H1 (cell line): ENCODE measurements at regions not wholly inside any gene's neighbourhood (a gene's known extent, or its start where the extent isn't known, plus 50 kb on each side); places are given as distances from the start of the nearest gene placed in this dataset.

Experiments
- BRCA1 ChIP-seq: IDR thresholded peaks from 2 replicates; pipeline ENCODE4 v1.6.1; 2012; ENCODE audit warnings: low read depth, low read length, improper control_type of control experiment
- EGR1 ChIP-seq: IDR thresholded peaks from 2 replicates; pipeline ENCODE4 v1.6.1; 2011; ENCODE audit warnings: low read depth, low read length, borderline replicate concordance
- KDM1A ChIP-seq: fragments of 200-600, 300-600 bp; sonication (generic); IDR thresholded peaks from 2 replicates; pipeline ENCODE4 v1.7.1; 2016; ENCODE audit warnings: mild to moderate bottlenecking, low read length, borderline replicate concordance
- SIN3A ChIP-seq, 2 experiments: IDR thresholded peaks in 1 of 2; conservative IDR thresholded peaks in 1 of 2; 2 replicates each; pipeline ENCODE4 v1.6.1; 2011 to 2012; ENCODE audit warnings: low read length in 2 of 2, improper control_type of control experiment in 1 of 2, low read depth in 1 of 2, mild to moderate bottlenecking in 1 of 2
- TF ChIP-seq, protein P1 (sequence below): fragments of 300-600 bp; sonication (generic); IDR thresholded peaks from 2 replicates; pipeline ENCODE4 v1.7.1; 2012; ENCODE audit warnings: low read length, moderate library complexity, mild to moderate bottlenecking, inconsistent platforms; ENCODE audit not compliant: insufficient replicate concordance

DNA sequence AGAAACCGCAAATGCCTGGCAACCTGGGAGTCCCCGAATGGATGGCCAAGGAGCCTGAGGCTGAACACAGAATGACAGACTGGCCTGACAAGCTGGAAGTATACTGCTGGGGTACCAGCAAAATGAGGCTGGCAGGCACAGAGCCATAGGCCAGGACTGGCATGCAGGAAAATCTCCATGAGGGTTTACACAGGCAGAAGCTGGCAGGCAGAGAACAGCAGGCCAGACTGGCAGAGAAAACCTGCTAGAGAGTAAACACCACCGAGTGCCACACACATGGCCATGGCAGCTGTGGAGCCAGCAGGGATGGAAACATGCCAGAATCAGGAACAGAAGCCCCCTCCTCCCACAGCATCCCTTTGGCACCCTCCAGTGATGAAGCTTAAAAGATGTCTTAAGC is 63.4 kb downstream of the CRPPA start (continued):
- TF ChIP-seq, protein P1, sequence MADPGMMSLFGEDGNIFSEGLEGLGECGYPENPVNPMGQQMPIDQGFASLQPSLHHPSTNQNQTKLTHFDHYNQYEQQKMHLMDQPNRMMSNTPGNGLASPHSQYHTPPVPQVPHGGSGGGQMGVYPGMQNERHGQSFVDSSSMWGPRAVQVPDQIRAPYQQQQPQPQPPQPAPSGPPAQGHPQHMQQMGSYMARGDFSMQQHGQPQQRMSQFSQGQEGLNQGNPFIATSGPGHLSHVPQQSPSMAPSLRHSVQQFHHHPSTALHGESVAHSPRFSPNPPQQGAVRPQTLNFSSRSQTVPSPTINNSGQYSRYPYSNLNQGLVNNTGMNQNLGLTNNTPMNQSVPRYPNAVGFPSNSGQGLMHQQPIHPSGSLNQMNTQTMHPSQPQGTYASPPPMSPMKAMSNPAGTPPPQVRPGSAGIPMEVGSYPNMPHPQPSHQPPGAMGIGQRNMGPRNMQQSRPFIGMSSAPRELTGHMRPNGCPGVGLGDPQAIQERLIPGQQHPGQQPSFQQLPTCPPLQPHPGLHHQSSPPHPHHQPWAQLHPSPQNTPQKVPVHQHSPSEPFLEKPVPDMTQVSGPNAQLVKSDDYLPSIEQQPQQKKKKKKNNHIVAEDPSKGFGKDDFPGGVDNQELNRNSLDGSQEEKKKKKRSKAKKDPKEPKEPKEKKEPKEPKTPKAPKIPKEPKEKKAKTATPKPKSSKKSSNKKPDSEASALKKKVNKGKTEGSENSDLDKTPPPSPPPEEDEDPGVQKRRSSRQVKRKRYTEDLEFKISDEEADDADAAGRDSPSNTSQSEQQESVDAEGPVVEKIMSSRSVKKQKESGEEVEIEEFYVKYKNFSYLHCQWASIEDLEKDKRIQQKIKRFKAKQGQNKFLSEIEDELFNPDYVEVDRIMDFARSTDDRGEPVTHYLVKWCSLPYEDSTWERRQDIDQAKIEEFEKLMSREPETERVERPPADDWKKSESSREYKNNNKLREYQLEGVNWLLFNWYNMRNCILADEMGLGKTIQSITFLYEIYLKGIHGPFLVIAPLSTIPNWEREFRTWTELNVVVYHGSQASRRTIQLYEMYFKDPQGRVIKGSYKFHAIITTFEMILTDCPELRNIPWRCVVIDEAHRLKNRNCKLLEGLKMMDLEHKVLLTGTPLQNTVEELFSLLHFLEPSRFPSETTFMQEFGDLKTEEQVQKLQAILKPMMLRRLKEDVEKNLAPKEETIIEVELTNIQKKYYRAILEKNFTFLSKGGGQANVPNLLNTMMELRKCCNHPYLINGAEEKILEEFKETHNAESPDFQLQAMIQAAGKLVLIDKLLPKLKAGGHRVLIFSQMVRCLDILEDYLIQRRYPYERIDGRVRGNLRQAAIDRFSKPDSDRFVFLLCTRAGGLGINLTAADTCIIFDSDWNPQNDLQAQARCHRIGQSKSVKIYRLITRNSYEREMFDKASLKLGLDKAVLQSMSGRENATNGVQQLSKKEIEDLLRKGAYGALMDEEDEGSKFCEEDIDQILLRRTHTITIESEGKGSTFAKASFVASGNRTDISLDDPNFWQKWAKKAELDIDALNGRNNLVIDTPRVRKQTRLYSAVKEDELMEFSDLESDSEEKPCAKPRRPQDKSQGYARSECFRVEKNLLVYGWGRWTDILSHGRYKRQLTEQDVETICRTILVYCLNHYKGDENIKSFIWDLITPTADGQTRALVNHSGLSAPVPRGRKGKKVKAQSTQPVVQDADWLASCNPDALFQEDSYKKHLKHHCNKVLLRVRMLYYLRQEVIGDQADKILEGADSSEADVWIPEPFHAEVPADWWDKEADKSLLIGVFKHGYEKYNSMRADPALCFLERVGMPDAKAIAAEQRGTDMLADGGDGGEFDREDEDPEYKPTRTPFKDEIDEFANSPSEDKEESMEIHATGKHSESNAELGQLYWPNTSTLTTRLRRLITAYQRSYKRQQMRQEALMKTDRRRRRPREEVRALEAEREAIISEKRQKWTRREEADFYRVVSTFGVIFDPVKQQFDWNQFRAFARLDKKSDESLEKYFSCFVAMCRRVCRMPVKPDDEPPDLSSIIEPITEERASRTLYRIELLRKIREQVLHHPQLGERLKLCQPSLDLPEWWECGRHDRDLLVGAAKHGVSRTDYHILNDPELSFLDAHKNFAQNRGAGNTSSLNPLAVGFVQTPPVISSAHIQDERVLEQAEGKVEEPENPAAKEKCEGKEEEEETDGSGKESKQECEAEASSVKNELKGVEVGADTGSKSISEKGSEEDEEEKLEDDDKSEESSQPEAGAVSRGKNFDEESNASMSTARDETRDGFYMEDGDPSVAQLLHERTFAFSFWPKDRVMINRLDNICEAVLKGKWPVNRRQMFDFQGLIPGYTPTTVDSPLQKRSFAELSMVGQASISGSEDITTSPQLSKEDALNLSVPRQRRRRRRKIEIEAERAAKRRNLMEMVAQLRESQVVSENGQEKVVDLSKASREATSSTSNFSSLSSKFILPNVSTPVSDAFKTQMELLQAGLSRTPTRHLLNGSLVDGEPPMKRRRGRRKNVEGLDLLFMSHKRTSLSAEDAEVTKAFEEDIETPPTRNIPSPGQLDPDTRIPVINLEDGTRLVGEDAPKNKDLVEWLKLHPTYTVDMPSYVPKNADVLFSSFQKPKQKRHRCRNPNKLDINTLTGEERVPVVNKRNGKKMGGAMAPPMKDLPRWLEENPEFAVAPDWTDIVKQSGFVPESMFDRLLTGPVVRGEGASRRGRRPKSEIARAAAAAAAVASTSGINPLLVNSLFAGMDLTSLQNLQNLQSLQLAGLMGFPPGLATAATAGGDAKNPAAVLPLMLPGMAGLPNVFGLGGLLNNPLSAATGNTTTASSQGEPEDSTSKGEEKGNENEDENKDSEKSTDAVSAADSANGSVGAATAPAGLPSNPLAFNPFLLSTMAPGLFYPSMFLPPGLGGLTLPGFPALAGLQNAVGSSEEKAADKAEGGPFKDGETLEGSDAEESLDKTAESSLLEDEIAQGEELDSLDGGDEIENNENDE: no peak
- no peak for TF ChIP-seq KDM1A
- TF ChIP-seq SIN3A (conservative IDR thresholded peaks at IDR 0.05 in 1 of 2, IDR thresholded peaks at IDR 0.05 in 1 of 2; ENCODE audit: low read depth in 1 of 2, low read length in 2 of 2): no peak
- TF ChIP-seq BRCA1: no peak
- TF ChIP-seq EGR1: no peak
